MCF 10A (cell line): ENCODE measurements at regions not wholly inside any gene's neighbourhood (a gene's known extent, or its start where the extent isn't known, plus 50 kb on each side); places are given as distances from the start of the nearest gene placed in this dataset.

Experiments
- BruUV-seq: library from RNA; stranded (reverse); fragments of 400-500 nt; replicated peaks from 2 replicates; lab custom pipeline; 2021; lab: Mats Ljungman, UMichigan
- CTCF ChIA-PET: fragments of 300-600 bp; sonication (Branson Sonifier 250); formaldehyde crosslinking; extraction: SDS; loops from one replicate; lab custom pipeline; 2021; ENCODE audit warnings: antibody characterized with exemption, inconsistent platforms; lab: Yijun Ruan, JAX
- POLR2A ChIA-PET: fragments of 300-600, 350-650 bp; sonication (Branson Sonifier 250); formaldehyde crosslinking; extraction: SDS; loops from one replicate; lab custom pipeline; 2020; ENCODE audit warnings: antibody characterized with exemption, inconsistent platforms; lab: Yijun Ruan, JAX
- DNase-seq: peaks from one replicate; pipeline ENCODE4 v3.0.0-alpha.2; 2018; ENCODE audit not compliant: unreplicated experiment
- H3K27ac Mint-ChIP-seq: one replicate; pipeline ENCODE4 v1.8.0; 2022; ENCODE audit warnings: mild to moderate bottlenecking, low read depth, mixed read lengths; ENCODE audit not compliant: unreplicated experiment
- H3K27me3 Mint-ChIP-seq: one replicate; pipeline ENCODE4 v1.8.0; 2022; ENCODE audit warnings: mixed read lengths; ENCODE audit not compliant: insufficient read depth, unreplicated experiment
- H3K36me3 Mint-ChIP-seq: one replicate; pipeline ENCODE4 v1.8.0; 2022; ENCODE audit warnings: mild to moderate bottlenecking, moderate library complexity, mixed read lengths; ENCODE audit not compliant: insufficient read depth, unreplicated experiment
- H3K4me1 Mint-ChIP-seq: one replicate; pipeline ENCODE4 v1.8.0; 2022; ENCODE audit warnings: mixed read lengths; ENCODE audit not compliant: insufficient read depth, unreplicated experiment
- H3K4me3 Mint-ChIP-seq: one replicate; pipeline ENCODE4 v1.8.0; 2022; ENCODE audit warnings: mild to moderate bottlenecking, moderate library complexity, mixed read lengths; ENCODE audit not compliant: unreplicated experiment
- H3K9me3 Mint-ChIP-seq: one replicate; pipeline ENCODE4 v1.8.0; 2022; ENCODE audit warnings: mixed read lengths; ENCODE audit not compliant: unreplicated experiment
- intact Hi-C: fragments of 100-400 bp; cut with micrococcal nuclease; formaldehyde crosslinking; loops from 2 replicates; pipeline ENCODE4 v1.14.1; 2022
- TF ChIP-seq, protein P1 (sequence below): fragments of 200-600 bp; IDR thresholded peaks from one replicate; pipeline ENCODE4 v1.8.0; 2022; ENCODE audit warnings: antibody characterized with exemption, mild to moderate bottlenecking; ENCODE audit not compliant: unreplicated experiment

DNA sequence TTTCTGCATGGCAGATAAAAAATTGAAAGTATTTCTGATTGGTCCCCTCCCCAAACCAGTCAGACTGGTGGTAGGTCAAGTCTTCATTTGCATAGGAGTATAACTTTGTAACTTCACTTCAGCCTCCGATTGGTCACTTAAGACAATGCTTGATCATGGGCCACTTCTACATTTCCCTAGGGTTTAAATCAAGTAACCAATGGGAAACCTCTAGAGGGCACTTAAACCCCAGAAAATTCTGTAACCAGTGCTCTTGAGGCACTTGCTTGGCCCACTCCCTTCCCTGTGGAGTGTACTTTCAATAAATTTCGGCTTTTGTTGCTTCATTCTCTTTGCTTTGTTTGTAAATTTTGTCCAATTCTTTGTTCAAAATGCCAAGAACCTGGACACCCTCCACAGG is 225.5 kb downstream of the ARPP21 start:
- no TSS peak for BruUV-seq
- H3K36me3 Mint-ChIP-seq, result no peaks in the 10 kb centered on the region
- no peak overlapping the region for H3K27ac Mint-ChIP-seq
- no peaks in the 10 kb centered on the region for H3K4me1 Mint-ChIP-seq
- H3K27me3 Mint-ChIP-seq, result peaks cover 91% of the 10 kb centered on the region
- ChIA-PET CTCF (interaction anchor here (1.3 kb wide), 1 partner anchor 44 kb away, joined by 5 read pairs; no protein-coding TSS in a partner anchor), POLR2A (no interaction called here)
- DNase-seq, result no peak
- TF ChIP-seq, protein P1, sequence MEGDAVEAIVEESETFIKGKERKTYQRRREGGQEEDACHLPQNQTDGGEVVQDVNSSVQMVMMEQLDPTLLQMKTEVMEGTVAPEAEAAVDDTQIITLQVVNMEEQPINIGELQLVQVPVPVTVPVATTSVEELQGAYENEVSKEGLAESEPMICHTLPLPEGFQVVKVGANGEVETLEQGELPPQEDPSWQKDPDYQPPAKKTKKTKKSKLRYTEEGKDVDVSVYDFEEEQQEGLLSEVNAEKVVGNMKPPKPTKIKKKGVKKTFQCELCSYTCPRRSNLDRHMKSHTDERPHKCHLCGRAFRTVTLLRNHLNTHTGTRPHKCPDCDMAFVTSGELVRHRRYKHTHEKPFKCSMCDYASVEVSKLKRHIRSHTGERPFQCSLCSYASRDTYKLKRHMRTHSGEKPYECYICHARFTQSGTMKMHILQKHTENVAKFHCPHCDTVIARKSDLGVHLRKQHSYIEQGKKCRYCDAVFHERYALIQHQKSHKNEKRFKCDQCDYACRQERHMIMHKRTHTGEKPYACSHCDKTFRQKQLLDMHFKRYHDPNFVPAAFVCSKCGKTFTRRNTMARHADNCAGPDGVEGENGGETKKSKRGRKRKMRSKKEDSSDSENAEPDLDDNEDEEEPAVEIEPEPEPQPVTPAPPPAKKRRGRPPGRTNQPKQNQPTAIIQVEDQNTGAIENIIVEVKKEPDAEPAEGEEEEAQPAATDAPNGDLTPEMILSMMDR, result no peak
- no peaks in the 10 kb centered on the region for H3K9me3 Mint-ChIP-seq
- intact Hi-C loops, result no loop called here
- no peak overlapping the region for H3K4me3 Mint-ChIP-seq

GRCh38 chr3:35867791-35868190 is 228.5 kb downstream of the ARPP21 start:
- Mint-ChIP-seq H3K9me3 (no peaks in the 10 kb centered on the region), H3K27me3 (peaks cover 63% of the 10 kb centered on the region), H3K27ac (no peak overlapping the region), H3K36me3 (no peaks in the 10 kb centered on the region), H3K4me1 (no peaks in the 10 kb centered on the region), H3K4me3 (no peak overlapping the region)
- CTCF ChIA-PET, result no interaction called here
- no peak for DNase-seq
- POLR2A ChIA-PET, result no interaction called here
- no TSS peak for BruUV-seq
- TF ChIP-seq, protein P1, result no peak
- intact Hi-C loops, result no loop called here

DNA sequence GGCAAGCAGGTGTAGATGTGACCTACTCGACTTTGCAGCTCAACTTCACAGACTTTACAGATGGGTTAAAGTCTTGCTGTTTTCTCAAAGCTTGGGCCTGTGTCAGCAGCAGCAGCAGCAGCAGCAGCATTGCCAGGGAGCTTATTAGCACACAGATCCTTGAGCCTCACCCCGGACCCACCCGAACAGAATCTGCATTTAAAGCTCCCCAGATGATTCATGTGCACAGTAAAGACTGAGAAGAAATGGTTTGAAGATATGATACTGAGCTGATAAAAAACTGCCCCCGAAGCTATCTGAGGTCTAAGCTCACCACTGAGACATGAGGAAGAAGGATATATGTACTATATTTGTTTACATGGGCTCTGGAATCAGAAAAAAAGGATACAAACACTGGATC is 231.7 kb downstream of the ARPP21 start:
- Mint-ChIP-seq H3K9me3 (no peaks in the 10 kb centered on the region), H3K4me3 (no peak overlapping the region), H3K4me1 (no peaks in the 10 kb centered on the region), H3K27ac (no peak overlapping the region), H3K36me3 (no peaks in the 10 kb centered on the region), H3K27me3 (peaks cover 30% of the 10 kb centered on the region)
- POLR2A ChIA-PET, result no interaction called here
- no TSS peak for BruUV-seq
- no peak for DNase-seq
- CTCF ChIA-PET, result interaction anchor here (0.8 to 1.3 kb wide), 3 partner anchors 53 to 140 kb away, joined by 3 to 4 read pairs (median 3); no protein-coding TSS in a partner anchor
- TF ChIP-seq, protein P1, result no peak
- intact Hi-C loops, result no loop called here

DNA sequence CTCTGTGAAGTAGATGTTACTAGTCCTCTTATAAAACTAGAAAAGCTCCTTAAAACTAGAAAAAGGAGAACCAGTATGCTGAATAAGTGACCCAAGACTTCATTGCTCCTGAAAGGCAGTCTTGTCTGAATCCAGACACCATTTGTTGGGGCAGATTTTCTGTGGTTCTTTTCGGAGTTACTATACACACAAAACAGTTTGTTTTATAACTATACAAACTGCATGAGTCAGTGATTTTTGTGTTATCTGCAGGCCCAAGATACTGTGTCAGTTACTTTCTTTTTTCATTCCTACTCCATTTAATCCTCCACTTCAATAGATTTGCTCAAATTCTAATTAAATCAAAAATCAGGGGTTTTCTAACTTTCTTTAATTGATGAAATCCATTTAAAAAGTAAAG is 244.6 kb downstream of the ARPP21 start:
- Mint-ChIP-seq H3K4me3 (no peak overlapping the region), H3K9me3 (no peaks in the 10 kb centered on the region), H3K27me3 (peaks cover 46% of the 10 kb centered on the region), H3K4me1 (no peaks in the 10 kb centered on the region), H3K36me3 (no peaks in the 10 kb centered on the region), H3K27ac (no peak overlapping the region)
- no peak for DNase-seq
- POLR2A ChIA-PET, result no interaction called here
- TF ChIP-seq, protein P1, result no peak
- CTCF ChIA-PET, result interaction anchor here (0.5 kb wide), 1 partner anchor 233 kb away, joined by 3 read pairs; no protein-coding TSS in a partner anchor
- BruUV-seq, result no TSS peak
- intact Hi-C loops, result no loop called here
